ENCODE measurements at regions not wholly inside any gene's neighbourhood (a gene's known extent, or its start where the extent isn't known, plus 50 kb on each side); places are given as distances from the start of the nearest gene placed in this dataset.

DNA sequence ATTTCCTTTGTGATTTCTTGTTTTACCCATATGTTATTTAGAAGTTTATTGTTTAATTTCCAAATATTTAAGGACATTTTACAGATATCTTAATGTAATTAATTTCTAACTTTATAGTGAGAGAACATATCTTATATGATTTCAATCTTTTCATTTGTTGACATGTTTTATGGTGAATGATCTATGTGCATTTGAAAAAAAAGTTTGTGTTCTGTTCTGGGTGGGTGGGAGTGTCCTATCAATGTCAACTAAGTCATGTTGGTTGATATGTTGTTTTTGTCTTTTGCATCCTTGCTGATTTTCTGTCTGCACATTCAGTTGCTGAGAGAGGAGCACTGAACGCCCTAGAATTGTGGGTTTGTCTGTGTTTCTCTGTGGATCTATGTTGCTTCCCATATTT, 50.3 kb upstream of the CBFA2T3 start:
- DNase-seq (ENCODE audit: low spot score) = no peak

GRCh38 chr16:89031715-89032659, 55.0 kb upstream of the CBFA2T3 start:
- DNase-seq (ENCODE audit: low spot score) = peak; percentile 72

DNA sequence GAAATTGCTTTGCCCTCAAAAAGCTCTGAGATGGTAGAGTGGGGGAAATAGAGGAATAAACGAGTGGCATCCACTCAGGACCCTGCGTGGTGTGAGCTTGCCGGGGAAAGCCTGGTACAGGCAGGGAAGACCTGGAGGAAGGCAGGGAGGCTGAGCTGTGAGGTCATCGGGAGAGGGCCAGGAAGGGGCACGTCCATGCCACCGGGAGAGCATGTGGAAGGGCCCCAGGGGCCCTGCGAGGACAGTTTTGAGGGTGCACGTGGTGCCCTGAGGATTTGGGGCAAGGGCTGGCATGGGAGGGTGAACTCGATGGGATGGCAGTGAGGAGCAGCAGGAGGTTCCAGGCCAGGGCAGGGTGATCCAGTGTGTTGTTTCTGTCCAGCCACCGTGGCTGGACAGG, 56.3 kb upstream of the CBFA2T3 start:
- DNase-seq (ENCODE audit: low spot score) = no peak

DNA sequence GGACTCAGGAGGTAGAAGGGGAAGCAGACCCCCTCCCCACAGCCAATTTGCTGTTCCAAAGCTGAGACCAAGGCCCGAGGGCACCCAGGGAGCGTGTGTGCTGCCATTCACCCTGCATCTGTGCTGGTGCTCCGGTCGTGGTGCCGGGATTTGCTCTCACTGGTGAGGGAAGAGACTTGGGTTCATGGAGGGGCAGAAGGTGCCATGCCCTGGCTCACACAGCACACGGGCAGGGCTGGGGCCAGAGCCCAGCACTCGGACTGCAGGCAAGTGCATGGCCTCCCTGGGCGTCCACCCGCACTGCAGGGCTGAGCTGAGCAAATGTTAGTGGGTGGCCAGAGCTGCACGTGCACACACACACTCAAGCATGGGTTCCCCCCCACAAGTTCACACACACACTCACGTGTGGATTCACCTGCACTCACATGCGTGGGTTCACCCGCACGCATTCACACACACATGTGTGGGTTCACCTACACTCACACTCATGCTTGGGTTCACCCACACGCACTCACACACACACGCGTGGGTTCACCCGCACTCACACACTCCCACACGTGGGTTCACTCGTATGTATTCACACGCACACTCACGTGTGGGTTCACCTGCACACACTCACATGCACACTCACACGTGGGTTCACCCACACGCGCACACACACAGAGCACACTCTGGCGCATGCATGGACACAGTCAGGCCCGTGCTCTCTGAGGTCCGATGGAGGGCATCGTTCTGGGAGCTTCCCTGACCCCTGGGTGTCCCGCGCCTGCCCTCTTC, 57.0 kb upstream of the CBFA2T3 start:
- DNase-seq (ENCODE audit: low spot score) = no peak

GRCh38 chr16:89034573-89034961, 57.6 kb upstream of the CBFA2T3 start:
- DNase-seq (ENCODE audit: low spot score) = no peak

DNA sequence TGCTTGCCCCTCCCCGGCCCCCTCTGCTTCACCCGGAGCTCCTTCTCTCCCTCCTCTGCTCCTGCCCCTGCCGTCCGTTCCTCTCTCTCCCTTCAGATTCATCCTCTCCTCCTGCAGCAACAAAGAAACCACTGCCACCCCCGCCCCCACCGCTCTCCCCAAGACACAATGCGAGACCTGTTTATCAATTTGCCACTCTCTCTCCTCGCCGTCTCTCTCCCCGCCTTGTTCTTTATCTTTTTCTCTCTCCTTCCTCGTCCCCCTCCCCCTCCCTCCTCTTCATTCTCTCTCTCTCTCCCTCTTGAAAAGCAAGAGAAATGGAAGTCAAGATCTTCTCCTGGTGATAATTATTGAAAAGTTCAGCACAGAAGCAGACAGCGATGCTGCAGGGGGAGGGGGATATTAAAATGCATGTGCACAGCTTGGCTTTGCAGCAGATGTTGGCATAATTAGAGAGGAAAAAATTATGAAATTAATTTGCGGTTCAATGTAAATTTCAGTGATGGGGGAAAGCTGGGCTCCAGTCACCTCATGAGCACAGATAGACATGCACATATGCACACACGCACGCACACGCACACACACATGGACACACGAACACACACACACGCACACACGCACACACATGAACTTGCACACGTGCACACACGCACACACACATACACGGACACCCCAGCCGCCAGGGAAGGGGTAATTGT, 58.1 kb upstream of the CBFA2T3 start:
- DNase-seq (ENCODE audit: low spot score) = no peak

DNA sequence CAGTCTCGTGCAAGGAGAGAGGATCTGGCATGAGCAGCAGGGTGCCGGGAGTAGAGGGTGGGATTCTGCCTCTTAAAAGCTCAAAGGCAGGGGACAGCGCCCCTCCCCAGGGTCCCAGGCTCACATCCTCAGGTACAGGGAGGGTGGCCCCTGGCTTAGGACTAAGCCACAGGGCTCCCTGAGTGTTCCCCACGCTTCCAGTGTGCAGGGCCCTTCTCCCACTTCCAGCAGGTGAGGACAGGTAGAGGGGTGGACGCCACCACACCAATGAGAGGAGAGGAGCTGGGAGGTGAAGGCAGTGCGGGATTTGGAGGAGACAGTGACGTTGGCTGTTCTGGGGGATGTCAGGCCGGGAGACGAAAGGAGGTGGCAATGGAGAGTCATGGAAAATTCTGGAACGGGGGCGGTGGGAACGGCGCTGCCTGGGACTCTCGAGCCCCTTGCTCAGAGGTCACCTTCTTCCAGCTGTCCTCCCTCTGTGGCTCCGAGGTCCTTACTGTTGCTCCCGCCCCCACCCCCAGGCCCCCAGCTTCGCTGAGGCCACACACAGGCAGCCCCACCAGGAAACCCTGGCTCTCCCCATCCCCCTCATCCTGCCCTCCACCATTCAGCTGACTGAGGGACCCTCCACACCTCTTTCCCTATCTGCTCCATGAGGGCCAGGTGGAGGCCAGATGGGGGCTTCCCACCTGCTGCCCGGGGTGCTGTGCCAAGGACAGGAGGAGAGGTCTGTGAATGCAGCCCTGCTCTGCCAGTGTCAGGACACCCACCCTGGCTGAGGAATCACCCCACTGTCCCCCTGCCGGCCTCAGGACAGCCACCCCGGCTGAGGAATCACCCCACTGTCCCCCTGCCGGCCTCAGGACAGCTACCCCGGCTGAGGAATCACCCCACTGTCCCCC, 57.7 kb upstream of the ACSF3 start:
- no peak for DNase-seq (ENCODE audit: low spot score)

GRCh38 chr16:89036776-89037175, 56.9 kb upstream of the ACSF3 start:
- DNase-seq (ENCODE audit: low spot score) = no peak

DNA sequence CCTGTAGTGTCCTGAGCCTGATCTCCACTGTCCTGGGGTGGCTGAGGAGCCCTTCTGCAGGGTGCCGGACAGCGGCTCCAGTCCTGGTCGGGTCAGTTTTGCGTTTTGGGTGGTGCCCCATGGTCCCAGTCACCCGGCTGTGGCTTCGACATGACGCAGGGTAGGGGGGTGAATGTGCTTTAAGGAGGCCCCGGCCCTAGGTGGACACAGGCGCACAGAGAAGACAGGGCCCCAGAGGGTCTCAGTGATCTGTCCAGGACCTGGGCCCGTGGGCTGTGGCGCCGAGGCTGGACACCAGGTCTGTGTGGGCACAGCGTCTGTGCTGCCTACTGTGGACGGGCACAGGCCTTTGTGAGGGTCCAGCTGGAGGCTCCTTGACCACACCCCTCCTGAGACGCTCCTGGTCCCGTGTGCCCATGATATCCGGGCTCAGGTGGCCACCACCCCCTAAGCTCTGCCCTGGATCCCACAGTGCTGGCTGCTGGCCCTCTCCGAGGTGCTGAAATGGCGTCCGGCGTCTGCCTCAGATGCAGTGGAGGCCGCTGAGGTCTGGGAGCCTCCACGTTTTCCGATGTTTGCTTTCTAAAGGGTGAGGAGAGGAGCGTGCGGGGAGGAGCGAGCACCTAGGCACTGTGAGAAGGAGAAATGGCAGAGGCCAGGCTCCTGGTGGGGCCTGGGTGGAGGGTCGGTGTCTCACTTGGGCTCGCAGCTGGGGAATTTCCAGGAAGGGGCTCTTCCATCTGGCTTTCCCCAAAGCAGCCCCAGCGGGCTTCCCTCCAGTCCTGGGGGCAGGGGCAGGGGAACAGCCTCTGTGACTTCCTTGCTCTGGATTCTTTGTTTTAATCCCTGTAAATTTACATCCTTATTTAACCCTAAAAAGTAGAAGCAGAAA, 56.1 kb upstream of the ACSF3 start:
- DNase-seq (ENCODE audit: low spot score) = peak; percentile 39

DNA sequence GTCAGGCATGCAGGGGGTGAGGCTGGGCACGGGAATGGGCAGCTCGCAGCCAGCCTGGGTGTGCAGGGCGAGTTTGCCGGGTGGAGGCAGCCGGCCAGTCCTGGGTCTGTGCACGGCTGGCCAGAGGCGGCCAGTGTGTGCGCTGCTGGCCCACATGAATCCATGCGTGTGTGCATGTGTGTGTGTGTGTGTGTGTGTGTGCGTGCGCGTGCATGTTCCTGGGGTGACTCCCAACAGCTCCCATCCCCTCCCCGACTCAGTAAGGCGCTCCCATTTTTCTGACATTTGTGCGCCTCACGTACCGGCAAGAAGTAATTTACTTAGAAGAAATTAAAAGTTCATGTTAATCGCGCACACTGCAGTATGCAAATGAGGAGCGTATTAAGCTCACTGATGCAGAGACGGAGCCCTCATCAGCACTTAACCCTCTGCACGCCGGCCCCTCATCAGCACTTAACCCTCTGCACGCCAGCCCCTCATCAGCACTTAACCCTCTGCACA, 55.4 kb upstream of the ACSF3 start:
- DNase-seq (ENCODE audit: low spot score) = no peak

DNA sequence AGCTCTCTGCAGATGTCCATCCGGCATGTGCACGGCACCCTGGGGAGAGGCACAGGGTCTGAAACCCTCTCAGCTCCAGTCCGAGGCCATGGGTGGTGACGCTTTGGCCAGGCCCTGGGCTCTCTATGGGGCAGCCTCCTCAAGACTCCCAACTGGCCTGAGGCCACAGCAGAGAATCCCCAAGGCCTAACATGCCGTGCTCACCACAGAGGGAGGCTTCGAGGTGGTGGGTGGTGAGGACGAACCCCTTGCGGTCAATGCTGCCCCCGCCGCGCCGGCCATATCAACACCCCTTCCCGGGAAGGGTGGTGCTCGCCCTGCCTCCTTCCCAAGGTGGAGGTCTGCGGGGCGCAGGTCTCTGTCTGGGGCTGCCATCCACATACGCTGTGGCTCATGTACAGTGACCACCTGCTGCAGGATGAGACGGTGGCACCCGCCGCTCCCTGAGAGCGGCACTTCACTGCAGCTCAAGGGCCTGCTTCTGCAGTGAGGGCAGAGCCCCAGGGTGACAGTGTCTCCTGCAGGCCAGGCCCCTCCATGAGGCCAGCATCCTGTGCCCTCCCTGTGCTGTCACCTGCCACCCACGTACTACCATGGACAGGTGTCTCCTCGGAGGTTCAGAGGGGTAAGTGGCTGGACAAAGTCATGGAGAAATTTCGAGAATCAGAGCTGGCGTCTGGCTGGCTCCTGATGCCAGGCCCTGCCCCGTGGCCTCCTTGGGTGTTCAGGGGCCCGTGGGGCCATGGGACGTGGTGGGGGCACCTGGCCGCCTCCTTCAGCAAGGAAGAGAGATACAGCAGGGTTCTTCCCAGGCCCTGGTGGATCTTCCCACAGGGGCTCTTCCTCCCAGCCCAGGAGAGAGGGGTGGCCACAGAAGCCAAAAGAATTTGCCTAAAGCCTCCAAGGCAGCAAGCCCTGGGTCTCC, 54.6 kb upstream of the ACSF3 start:
- DNase-seq (ENCODE audit: low spot score) = no peak

- no peak for DNase-seq (ENCODE audit: low spot score)
Observed at GRCh38 chr16:89039756-89040155, 53.9 kb upstream of the ACSF3 start.

DNA sequence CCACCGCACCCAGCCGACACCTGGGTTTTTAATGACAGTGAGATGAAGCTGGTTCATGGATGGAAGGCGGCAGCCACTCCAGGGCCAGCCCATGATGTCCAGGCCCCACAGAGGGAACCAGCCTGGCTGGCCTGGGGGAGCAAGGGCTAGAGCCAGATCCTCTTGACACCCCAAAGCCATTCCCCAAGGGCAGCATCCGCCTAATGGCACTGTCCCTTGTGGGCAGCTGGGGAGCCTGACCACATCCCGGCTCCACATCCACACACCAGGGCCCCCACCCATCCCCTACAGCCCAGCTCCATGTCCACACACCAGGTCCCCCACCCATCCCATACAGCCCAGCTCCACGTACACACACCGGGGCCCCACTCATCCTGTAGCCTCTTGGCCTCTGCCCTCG, 53.3 kb upstream of the ACSF3 start:
- no peak for DNase-seq (ENCODE audit: low spot score)

GRCh38 chr16:89040861-89041570, 52.6 kb upstream of the ACSF3 start:
- DNase-seq (ENCODE audit: low spot score) = no peak

DNA sequence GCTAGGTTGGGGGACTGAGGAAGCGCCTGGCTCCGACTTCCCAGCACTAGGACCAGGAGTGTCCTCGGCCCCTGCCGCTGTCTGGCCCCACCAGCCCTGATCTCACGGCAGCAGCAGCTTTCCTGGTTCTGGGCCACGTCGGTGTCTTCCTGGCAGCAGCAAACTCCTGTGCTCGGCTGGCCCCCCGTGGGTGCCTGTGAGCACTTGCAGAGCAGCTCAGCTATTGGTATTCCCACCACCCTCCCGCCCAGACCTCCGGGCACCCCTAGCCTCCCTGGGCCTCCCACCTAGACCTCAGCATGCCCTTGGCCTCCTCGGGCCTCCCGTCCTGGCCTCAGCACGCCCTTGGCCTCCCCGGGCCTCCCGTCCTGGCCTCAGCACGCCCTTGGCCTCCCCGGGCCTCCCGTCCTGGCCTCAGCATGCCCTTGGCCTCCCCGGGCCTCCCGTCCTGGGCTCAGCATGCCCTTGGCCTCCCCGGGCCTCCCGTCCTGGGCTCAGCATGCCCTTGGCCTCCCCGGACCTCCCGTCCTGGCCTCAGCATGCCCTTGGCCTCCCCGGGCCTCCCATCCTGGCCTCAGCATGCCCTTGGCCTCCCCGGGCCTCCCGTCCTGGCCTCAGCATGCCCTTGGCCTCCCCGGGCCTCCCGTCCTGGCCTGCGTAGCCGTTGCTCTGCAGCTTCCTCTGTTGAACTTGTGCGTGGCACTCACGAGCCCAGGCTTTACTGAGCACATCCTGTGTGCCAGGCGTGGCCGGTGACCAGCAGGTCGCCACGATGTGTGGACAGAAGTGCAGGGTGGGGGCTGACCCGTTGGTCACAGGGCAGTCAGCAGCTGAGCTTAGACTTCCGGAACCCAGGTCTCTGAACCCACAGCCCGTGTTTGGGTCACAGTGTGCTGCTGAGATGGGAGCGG, 51.8 kb upstream of the ACSF3 start:
- DNase-seq (ENCODE audit: low spot score) = no peak

GRCh38 chr16:89042711-89043551, 50.7 kb upstream of the ACSF3 start:
- no peak for DNase-seq (ENCODE audit: low spot score)
